HEK293T (cell line): ENCODE measurements at regions not wholly inside any gene's neighbourhood (a gene's known extent, or its start where the extent isn't known, plus 50 kb on each side); places are given as distances from the start of the nearest gene placed in this dataset.

Experiments
- CTBP1 ChIP-seq: fragments of 450-650 bp; IDR thresholded peaks from 2 replicates; pipeline ENCODE4 v1.6.1; 2016; ENCODE audit warnings: borderline replicate concordance
- ELF4 ChIP-seq: fragments of 450-650 bp; IDR thresholded peaks from 2 replicates; pipeline ENCODE4 v1.6.1; 2017; ENCODE audit warnings: antibody characterized with exemption
- FOXK2 ChIP-seq: fragments of 450-650 bp; IDR thresholded peaks from 2 replicates; pipeline ENCODE4 v1.6.1; 2016; ENCODE audit warnings: mild to moderate bottlenecking
- L3MBTL2 ChIP-seq: fragments of 450-650 bp; conservative IDR thresholded peaks from 2 replicates; pipeline ENCODE4 v1.6.1; 2016; ENCODE audit warnings: mild to moderate bottlenecking
- NFRKB ChIP-seq: fragments of 450-650 bp; IDR thresholded peaks from 2 replicates; pipeline ENCODE4 v1.6.1; 2016; ENCODE audit warnings: mild to moderate bottlenecking, moderate library complexity
- TARDBP ChIP-seq: fragments of 450-650 bp; IDR thresholded peaks from 2 replicates; pipeline ENCODE4 v1.6.1; 2016

- no peak for TF ChIP-seq CTBP1
- no peak for TF ChIP-seq TARDBP
- no peak for TF ChIP-seq FOXK2
- TF ChIP-seq ELF4: no peak
- TF ChIP-seq L3MBTL2: no peak
- no peak for TF ChIP-seq NFRKB
These were observed 199.1 kb upstream of the NPY2R start for GRCh38 chr4:155009288-155009687.
